GM12872 (cell line): ENCODE measurements at regions not wholly inside any gene's neighbourhood (a gene's known extent, or its start where the extent isn't known, plus 50 kb on each side); places are given as distances from the start of the nearest gene placed in this dataset.

Experiments used
- CTCF ChIP-seq: IDR thresholded peaks from 3 replicates; pipeline ENCODE4 v1.5.1; 2011; ENCODE audit warnings: low read depth, mild to moderate bottlenecking, low read length, moderate library complexity; ENCODE audit not compliant: insufficient read depth

GRCh38 chr5:104564530-104564929, 1001.9 kb upstream of the NUDT12 start:
- TF ChIP-seq CTCF, result no peak

- TF ChIP-seq CTCF, result no peak
Measured at GRCh38 chr5:104556957-104557356, 994.4 kb upstream of the NUDT12 start.

GRCh38 chr5:104551628-104552027, 989.0 kb upstream of the NUDT12 start:
- no peak for TF ChIP-seq CTCF

GRCh38 chr5:104541141-104541785, 978.7 kb upstream of the NUDT12 start:
- TF ChIP-seq CTCF, result no peak

GRCh38 chr5:104540448-104540847, 977.9 kb upstream of the NUDT12 start:
- no peak for TF ChIP-seq CTCF

GRCh38 chr5:104539618-104540350, 977.2 kb upstream of the NUDT12 start:
- no peak for TF ChIP-seq CTCF

- no peak for TF ChIP-seq CTCF
Measured at GRCh38 chr5:104538734-104539133, 976.1 kb upstream of the NUDT12 start.
